Smooth muscle cell (in vitro differentiated cells): ENCODE measurements at regions not wholly inside any gene's neighbourhood (a gene's known extent, or its start where the extent isn't known, plus 50 kb on each side); places are given as distances from the start of the nearest gene placed in this dataset.

Experiments
- DNase-seq: peaks from one replicate; lab custom pipeline; 2025; ENCODE audit not compliant: unreplicated experiment; lab: John Stamatoyannopoulos, UW
- H2AFZ ChIP-seq: fragments of 200-600 bp; sonication (generic); 2 replicates; pipeline ENCODE4 v1.6.0; 2016; ENCODE audit warnings: antibody characterized with exemption, low read depth, mild to moderate bottlenecking
- H3F3A ChIP-seq: fragments of 200-600 bp; sonication (generic); 2 replicates; pipeline ENCODE4 v1.6.0; 2017; ENCODE audit warnings: antibody characterized with exemption, low read depth
- H3K27ac ChIP-seq: fragments of 200-600 bp; sonication (generic); 2 replicates; pipeline ENCODE4 v1.5.1; 2016; ENCODE audit warnings: low read depth, mild to moderate bottlenecking
- H3K27me3 ChIP-seq: fragments of 200-600 bp; sonication (generic); 2 replicates; pipeline ENCODE4 v1.6.1; 2016; ENCODE audit warnings: low read depth, mild to moderate bottlenecking
- H3K36me3 ChIP-seq: fragments of 200-600 bp; sonication (generic); 2 replicates; pipeline ENCODE4 v1.5.1; 2016; ENCODE audit warnings: low read depth
- H3K4me1 ChIP-seq: fragments of 200-600 bp; sonication (generic); 2 replicates; pipeline ENCODE4 v1.5.1; 2016; ENCODE audit warnings: low read depth
- H3K4me2 ChIP-seq: fragments of 200-600 bp; sonication (generic); 2 replicates; pipeline ENCODE4 v1.6.0; 2016; ENCODE audit warnings: mild to moderate bottlenecking
- H3K4me3 ChIP-seq: fragments of 200-600 bp; sonication (generic); 2 replicates; pipeline ENCODE4 v1.5.1; 2016; ENCODE audit warnings: mild to moderate bottlenecking
- H3K79me2 ChIP-seq: fragments of 200-600 bp; sonication (generic); 2 replicates; pipeline ENCODE4 v1.6.0; 2016; ENCODE audit warnings: low read depth, mild to moderate bottlenecking
- H3K9ac ChIP-seq: fragments of 200-600 bp; sonication (generic); 2 replicates; pipeline ENCODE4 v1.6.0; 2016; ENCODE audit warnings: low read depth
- H3K9me3 ChIP-seq: fragments of 200-600 bp; sonication (generic); replicated peaks from 2 replicates; pipeline ENCODE4 v1.5.1; 2016; ENCODE audit warnings: low read depth
- H4K20me1 ChIP-seq: fragments of 200-600 bp; sonication (generic); 2 replicates; pipeline ENCODE4 v1.6.0; 2016; ENCODE audit warnings: low read depth
- WGBS: methylation state at CpG from one replicate; pipeline ENCODE4 v1.1.7; 2016; ENCODE audit warnings: low lambda C conversion rate; 5-methylcytosine and 5-hydroxymethylcytosine counted together
- TF ChIP-seq, protein P1 (sequence below): fragments of 200-600 bp; sonication (generic); IDR thresholded peaks from 2 replicates; pipeline ENCODE4 v1.5.1; 2017; ENCODE audit warnings: borderline replicate concordance, mild to moderate bottlenecking, antibody characterized with exemption; ENCODE audit not compliant: insufficient read depth, poor library complexity, severe bottlenecking

GRCh38 chr6:43911354-43912115 lies 141.5 kb downstream of the VEGFA start:
- H3K4me3 ChIP-seq: no peak overlapping the region
- H3K79me2 ChIP-seq: no peaks in the 10 kb centered on the region
- no peak overlapping the region for H2AFZ ChIP-seq
- peak overlapping the region; percentile 57 for H3K27ac ChIP-seq
- DNase-seq: no peak
- WGBS: 55% methylated on average over 5 of the region's 8 CpGs
- no peaks in the 10 kb centered on the region for H4K20me1 ChIP-seq
- TF ChIP-seq, protein P1, sequence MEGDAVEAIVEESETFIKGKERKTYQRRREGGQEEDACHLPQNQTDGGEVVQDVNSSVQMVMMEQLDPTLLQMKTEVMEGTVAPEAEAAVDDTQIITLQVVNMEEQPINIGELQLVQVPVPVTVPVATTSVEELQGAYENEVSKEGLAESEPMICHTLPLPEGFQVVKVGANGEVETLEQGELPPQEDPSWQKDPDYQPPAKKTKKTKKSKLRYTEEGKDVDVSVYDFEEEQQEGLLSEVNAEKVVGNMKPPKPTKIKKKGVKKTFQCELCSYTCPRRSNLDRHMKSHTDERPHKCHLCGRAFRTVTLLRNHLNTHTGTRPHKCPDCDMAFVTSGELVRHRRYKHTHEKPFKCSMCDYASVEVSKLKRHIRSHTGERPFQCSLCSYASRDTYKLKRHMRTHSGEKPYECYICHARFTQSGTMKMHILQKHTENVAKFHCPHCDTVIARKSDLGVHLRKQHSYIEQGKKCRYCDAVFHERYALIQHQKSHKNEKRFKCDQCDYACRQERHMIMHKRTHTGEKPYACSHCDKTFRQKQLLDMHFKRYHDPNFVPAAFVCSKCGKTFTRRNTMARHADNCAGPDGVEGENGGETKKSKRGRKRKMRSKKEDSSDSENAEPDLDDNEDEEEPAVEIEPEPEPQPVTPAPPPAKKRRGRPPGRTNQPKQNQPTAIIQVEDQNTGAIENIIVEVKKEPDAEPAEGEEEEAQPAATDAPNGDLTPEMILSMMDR: no peak
- no peaks in the 10 kb centered on the region for H3K9me3 ChIP-seq
- peak overlapping the region; percentile 35 for H3K9ac ChIP-seq
- H3K27me3 ChIP-seq: no peaks in the 10 kb centered on the region
- H3K4me2 ChIP-seq: peak overlapping the region; percentile 53
- H3F3A ChIP-seq: no peaks in the 10 kb centered on the region
- H3K36me3 ChIP-seq: no peaks in the 10 kb centered on the region
- H3K4me1 ChIP-seq: peaks cover 26% of the 10 kb centered on the region

DNA sequence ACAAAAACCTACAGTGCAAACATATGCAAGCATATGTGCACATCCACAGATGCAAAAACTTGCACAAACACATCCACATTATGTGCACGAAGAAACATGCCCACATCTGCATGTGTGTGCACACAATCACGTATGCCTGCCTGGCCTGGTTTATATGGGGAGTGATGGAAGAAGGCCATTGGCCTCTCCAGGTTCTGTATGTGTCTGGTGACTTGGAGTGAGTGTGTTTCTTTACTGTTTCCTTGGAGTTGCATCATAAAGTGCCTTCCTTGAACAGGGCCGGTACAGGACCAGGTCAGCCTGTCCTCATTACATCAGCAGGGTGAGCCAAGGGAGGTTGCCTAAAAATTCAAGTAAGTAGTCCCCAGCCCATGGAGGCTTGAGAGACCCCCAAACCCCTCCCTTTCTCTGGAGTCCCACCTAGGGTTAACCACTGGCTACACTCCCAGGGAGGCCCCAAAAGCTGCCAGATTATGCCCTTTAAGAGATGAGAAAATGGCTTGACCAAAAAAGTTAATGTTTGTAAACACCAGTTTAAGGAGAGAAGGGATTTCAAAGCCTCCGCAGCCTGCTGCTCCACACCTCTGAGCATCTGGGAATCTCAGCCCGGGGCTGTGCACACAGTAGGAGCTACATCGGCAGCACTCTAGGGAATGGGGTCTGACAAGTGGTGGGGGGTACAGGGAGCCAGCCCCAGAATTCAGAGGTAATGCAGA lies 140.8 kb downstream of the VEGFA start:
- H3K27me3 ChIP-seq: no peaks in the 10 kb centered on the region
- H3K4me3 ChIP-seq: no peak overlapping the region
- peak overlapping the region; percentile 53 for H3K4me2 ChIP-seq
- H3F3A ChIP-seq: no peaks in the 10 kb centered on the region
- no peaks in the 10 kb centered on the region for H3K79me2 ChIP-seq
- H4K20me1 ChIP-seq: no peaks in the 10 kb centered on the region
- peaks cover 26% of the 10 kb centered on the region for H3K4me1 ChIP-seq
- H3K9ac ChIP-seq: peak overlapping the region; percentile 35
- WGBS: 42% methylated on average over 6 of the region's 6 CpGs
- TF ChIP-seq, protein P1: no peak
- no peaks in the 10 kb centered on the region for H3K9me3 ChIP-seq
- H3K27ac ChIP-seq: peak overlapping the region; percentile 57
- H2AFZ ChIP-seq: no peak overlapping the region
- no peaks in the 10 kb centered on the region for H3K36me3 ChIP-seq
- DNase-seq: no peak

- Histone ChIP-seq H2AFZ (no peak overlapping the region), H3K4me3 (no peak overlapping the region), H3K9ac (no peak overlapping the region), H3K79me2 (no peaks in the 10 kb centered on the region), H3F3A (no peaks in the 10 kb centered on the region), H3K4me2 (no peak overlapping the region), H3K9me3 (no peaks in the 10 kb centered on the region), H3K27ac (no peak overlapping the region), H3K27me3 (no peaks in the 10 kb centered on the region), H3K36me3 (no peaks in the 10 kb centered on the region), H4K20me1 (no peaks in the 10 kb centered on the region), H3K4me1 (peaks cover 26% of the 10 kb centered on the region)
- TF ChIP-seq, protein P1: no peak
- no peak for DNase-seq
- WGBS: 96% methylated on average over 1 of the region's 1 CpG
Observed at GRCh38 chr6:43910149-43910637, 140.2 kb downstream of the VEGFA start.
